Stomach (tissue), 8 donors: ENCODE measurements at regions not wholly inside any gene's neighbourhood (a gene's known extent, or its start where the extent isn't known, plus 50 kb on each side); places are given as distances from the start of the nearest gene placed in this dataset.

Experiments used
- DNase-seq, 2 donors: peaks; one replicate each; pipeline versions ENCODE4 v3.0.0 to v3.0.0-alpha.2; 2013 to 2019
- H3K27ac ChIP-seq, 5 donors: fragments of 200-600 bp in 4 of 5; sonication (generic) in 4 of 5; one replicate each; pipeline ENCODE4 v1.5.1; 2013 to 2019; ENCODE audit warnings: mild to moderate bottlenecking in 1 of 5, moderate library complexity in 1 of 5
- H3K27me3 ChIP-seq, 3 donors: fragments of 200-600 bp; sonication (generic); one replicate each; pipeline ENCODE4 v1.5.1; 2017 to 2019; ENCODE audit warnings: mixed run types in 1 of 3
- H3K36me3 ChIP-seq, 4 donors: fragments of 200-600 bp; sonication (generic); 1 replicate in 3 of 4; 2 replicates in 1 of 4; pipeline ENCODE4 v1.5.1; 2016 to 2019
- H3K4me1 ChIP-seq, 4 donors: fragments of 200-600 bp; sonication (generic); one replicate each; pipeline ENCODE4 v1.5.1; 2016 to 2019
- H3K4me3 ChIP-seq, 4 donors: fragments of 200-600 bp; sonication (generic) in 3 of 4; one replicate each; pipeline ENCODE4 v1.5.1; 2016 to 2019; ENCODE audit warnings: mild to moderate bottlenecking in 1 of 4
- H3K9me3 ChIP-seq, 4 donors: fragments of 200-600 bp; sonication (generic); one replicate each; pipeline ENCODE4 v1.5.1; 2016 to 2019
- EP300 ChIP-seq: sonication (generic); formaldehyde crosslinking; IDR thresholded peaks from one replicate; pipeline ENCODE4 v1.6.1; 2017; ENCODE audit warnings: antibody characterized with exemption
- POLR2A ChIP-seq, 4 donors: fragments of 450-650 bp; IDR thresholded peaks; one replicate each; pipeline ENCODE4 v1.6.1; 2016; ENCODE audit warnings: antibody characterized with exemption in 4 of 4, control low read depth in 2 of 4, mild to moderate bottlenecking in 1 of 4, moderate library complexity in 1 of 4
- POLR2AphosphoS5 ChIP-seq, 3 donors: sonication (generic); formaldehyde crosslinking; IDR thresholded peaks; one replicate each; pipeline ENCODE4 v1.6.1; 2016; ENCODE audit warnings: antibody characterized with exemption in 3 of 3
- WGBS, 5 donors: extraction: QIAGEN DNeasy Blood & Tissue Kit in 3 of 5; methylation state at CpG; one replicate each; pipeline versions ENCODE4 v1.1.5 to v1.1.7; 2013 to 2018; 5-methylcytosine and 5-hydroxymethylcytosine counted together
- intact Hi-C: fragments of 100-400 bp; cut with DNase I; formaldehyde crosslinking; loops from one replicate; pipeline ENCODE4 v1.15.1; 2023; ENCODE audit warnings: low total_unique reads
- TF ChIP-seq, protein P1 (sequence below), 7 experiments: fragments of 450-650 bp in 4 of 7; fragments of 200-600 bp in 3 of 7; sonication (generic) in 3 of 7; IDR thresholded peaks; one replicate each; pipeline ENCODE4 v1.5.1; 2016 to 2019; ENCODE audit warnings: antibody characterized with exemption in 7 of 7, control low read depth in 2 of 7, mild to moderate bottlenecking in 1 of 7
- donor health status: healthy with polysubstance abuse.
- donor health status: Bipolar disorder and iron deficiency.
- donor health status: healthy.

- Histone ChIP-seq H3K4me1 (no peaks in the 10 kb centered on the region), H3K9me3 (no peaks in the 10 kb centered on the region), H3K4me3 (no peak overlapping the region), H3K27ac (no peak overlapping the region), H3K36me3 (no peaks in the 10 kb centered on the region), H3K27me3 (no peaks in the 10 kb centered on the region)
- WGBS, 5 donors: 12 to 48% (median 18%) methylated on average over 3 of the region's 3 CpGs
- TF ChIP-seq EP300 (no peak), POLR2AphosphoS5 (IDR thresholded peaks at IDR 0.05) (no peak), POLR2A (IDR thresholded peaks at IDR 0.05) (no peak)
- TF ChIP-seq, protein P1, sequence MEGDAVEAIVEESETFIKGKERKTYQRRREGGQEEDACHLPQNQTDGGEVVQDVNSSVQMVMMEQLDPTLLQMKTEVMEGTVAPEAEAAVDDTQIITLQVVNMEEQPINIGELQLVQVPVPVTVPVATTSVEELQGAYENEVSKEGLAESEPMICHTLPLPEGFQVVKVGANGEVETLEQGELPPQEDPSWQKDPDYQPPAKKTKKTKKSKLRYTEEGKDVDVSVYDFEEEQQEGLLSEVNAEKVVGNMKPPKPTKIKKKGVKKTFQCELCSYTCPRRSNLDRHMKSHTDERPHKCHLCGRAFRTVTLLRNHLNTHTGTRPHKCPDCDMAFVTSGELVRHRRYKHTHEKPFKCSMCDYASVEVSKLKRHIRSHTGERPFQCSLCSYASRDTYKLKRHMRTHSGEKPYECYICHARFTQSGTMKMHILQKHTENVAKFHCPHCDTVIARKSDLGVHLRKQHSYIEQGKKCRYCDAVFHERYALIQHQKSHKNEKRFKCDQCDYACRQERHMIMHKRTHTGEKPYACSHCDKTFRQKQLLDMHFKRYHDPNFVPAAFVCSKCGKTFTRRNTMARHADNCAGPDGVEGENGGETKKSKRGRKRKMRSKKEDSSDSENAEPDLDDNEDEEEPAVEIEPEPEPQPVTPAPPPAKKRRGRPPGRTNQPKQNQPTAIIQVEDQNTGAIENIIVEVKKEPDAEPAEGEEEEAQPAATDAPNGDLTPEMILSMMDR (IDR thresholded peaks at IDR 0.05): no peak
- intact Hi-C loops: no loop called here
- DNase-seq: peak in 1 of 2 donors; percentile 3
These were observed 709.4 kb upstream of the KIRREL3 start for GRCh38 chr11:127709960-127710359.

DNA sequence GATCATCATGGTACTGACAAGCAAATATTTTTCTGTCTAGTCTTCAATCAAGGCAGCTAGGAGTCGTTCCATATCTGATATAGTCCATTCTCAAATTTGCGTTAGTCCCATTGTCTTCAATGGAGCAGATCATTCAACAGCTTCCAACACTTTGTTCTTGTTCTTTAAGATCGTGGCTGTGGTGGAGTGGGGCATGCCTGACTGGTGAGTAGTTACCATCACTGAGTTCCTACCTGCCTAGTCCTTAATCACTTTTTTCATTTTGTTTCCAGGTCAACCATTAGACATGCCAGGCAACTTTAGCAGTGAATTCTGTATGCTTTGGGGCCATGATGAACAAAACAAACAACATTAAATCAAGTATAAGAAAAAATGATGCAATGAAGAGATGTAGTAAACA is 693.1 kb upstream of the KIRREL3 start:
- 60 to 72% (median 68%) methylated on average over 3 of the region's 3 CpGs for WGBS, 5 donors
- Histone ChIP-seq H3K4me3 (no peak overlapping the region), H3K4me1 (no peaks in the 10 kb centered on the region), H3K27ac (no peak overlapping the region), H3K36me3 (no peaks in the 10 kb centered on the region), H3K27me3 (no peaks in the 10 kb centered on the region), H3K9me3 (peaks cover 0 to 4% (median 1%) of the 10 kb centered on the region in 4 donors)
- no peak for DNase-seq
- intact Hi-C loops: no loop called here
- TF ChIP-seq, protein P1 (IDR thresholded peaks at IDR 0.05): no peak
- TF ChIP-seq POLR2A (IDR thresholded peaks at IDR 0.05) (no peak), EP300 (no peak), POLR2AphosphoS5 (IDR thresholded peaks at IDR 0.05) (no peak)

GRCh38 chr11:127683321-127683720 is 682.8 kb upstream of the KIRREL3 start:
- no peak for DNase-seq
- WGBS, 5 donors: 87 to 93% (median 89%) methylated on average over 4 of the region's 4 CpGs
- TF ChIP-seq POLR2AphosphoS5 (IDR thresholded peaks at IDR 0.05) (no peak), EP300 (no peak), POLR2A (IDR thresholded peaks at IDR 0.05) (no peak)
- TF ChIP-seq, protein P1 (IDR thresholded peaks at IDR 0.05): no peak

GRCh38 chr11:127679816-127680545 is 679.4 kb upstream of the KIRREL3 start:
- no peak overlapping the region for H3K27ac ChIP-seq
- DNase-seq: no peak
- no peaks in the 10 kb centered on the region for H3K9me3 ChIP-seq
- H3K36me3 ChIP-seq: no peaks in the 10 kb centered on the region
- TF ChIP-seq EP300 (no peak), POLR2AphosphoS5 (IDR thresholded peaks at IDR 0.05) (no peak), POLR2A (IDR thresholded peaks at IDR 0.05) (no peak)
- TF ChIP-seq, protein P1 (IDR thresholded peaks at IDR 0.05): no peak
- WGBS, 5 donors: 60 to 68% (median 63%) methylated on average over 8 of the region's 8 CpGs
- H3K27me3 ChIP-seq: no peaks in the 10 kb centered on the region
- no peak overlapping the region for H3K4me3 ChIP-seq
- H3K4me1 ChIP-seq: peaks cover 0 to 8% (median 3%) of the 10 kb centered on the region in 4 donors
- intact Hi-C loops: no loop called here

More at GRCh38 chr11:127683321-127683720, 682.8 kb upstream of the KIRREL3 start:
- intact Hi-C loops: no loop called here
- Histone ChIP-seq H3K27ac (no peak overlapping the region), H3K27me3 (no peaks in the 10 kb centered on the region), H3K9me3 (no peaks in the 10 kb centered on the region), H3K36me3 (no peaks in the 10 kb centered on the region), H3K4me3 (no peak overlapping the region), H3K4me1 (no peaks in the 10 kb centered on the region)
